ENCODE measurements at regions not wholly inside any gene's neighbourhood (a gene's known extent, or its start where the extent isn't known, plus 50 kb on each side); places are given as distances from the start of the nearest gene placed in this dataset.
"Not testable (repeated sequence)": the region's sequence is repeated elsewhere in the genome, so short reads cannot be mapped to it uniquely, and the experiment has no call there.

- DNase-seq (ENCODE audit: low spot score) = no peak
These were observed 214.7 kb downstream of the OR4C45 start for GRCh38 chr11:50247309-50247874.

- no peak for DNase-seq (ENCODE audit: low spot score)
These were observed 235.2 kb downstream of the OR4C45 start for GRCh38 chr11:50267851-50268250.

- DNase-seq (ENCODE audit: low spot score) = no peak
These were observed 242.5 kb downstream of the OR4C45 start for GRCh38 chr11:50275133-50275532.

GRCh38 chr11:50278756-50279155, 246.1 kb downstream of the OR4C45 start:
- no peak for DNase-seq (ENCODE audit: low spot score)

DNA sequence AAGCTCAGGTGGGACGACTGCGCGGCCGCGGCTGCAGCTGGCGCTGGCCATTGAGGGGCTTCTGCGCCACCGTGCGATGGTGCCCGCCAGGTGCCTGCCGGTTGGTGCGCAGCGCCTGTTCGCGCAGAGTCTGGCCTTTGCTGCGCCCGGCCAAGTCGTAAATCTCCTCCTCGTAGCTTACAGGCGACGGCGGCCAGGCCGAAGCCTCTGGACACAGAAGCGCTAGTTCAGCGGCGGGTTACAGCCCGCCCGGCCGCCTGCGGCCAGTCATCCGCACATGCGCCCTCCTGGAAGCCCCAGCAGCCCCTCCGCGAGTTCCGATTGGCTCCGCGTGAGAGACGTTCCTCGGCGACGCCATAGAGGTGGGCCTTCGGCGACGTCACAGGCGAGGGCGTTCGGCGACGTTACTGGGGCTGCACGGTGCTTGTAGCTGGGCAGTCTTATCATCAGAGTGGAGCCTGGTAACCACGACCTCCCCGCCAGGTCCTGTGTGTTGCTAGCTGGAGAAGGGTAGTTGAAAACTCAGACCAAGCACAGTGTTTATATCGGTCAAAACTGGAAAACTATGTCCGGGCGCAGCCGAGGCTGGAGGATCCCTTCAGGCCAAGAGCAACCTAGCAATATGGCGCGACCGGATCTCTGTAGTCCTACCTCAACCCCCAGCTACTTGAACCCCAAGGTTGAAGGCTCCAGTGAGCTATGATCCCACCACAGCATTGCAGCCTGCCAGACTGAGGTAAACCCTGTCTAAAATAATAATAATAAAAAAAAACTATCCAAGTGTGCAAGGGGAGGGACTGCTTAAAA, 265.7 kb downstream of the OR4C45 start:
- no peak for DNase-seq (ENCODE audit: low spot score)

- not testable (repeated sequence) for DNase-seq (ENCODE audit: low spot score)
These were observed 298.0 kb downstream of the OR4C45 start for GRCh38 chr11:50330723-50331122.

- DNase-seq (ENCODE audit: low spot score) = no peak
These were observed 301.2 kb downstream of the OR4C45 start for GRCh38 chr11:50333861-50334260.

DNA sequence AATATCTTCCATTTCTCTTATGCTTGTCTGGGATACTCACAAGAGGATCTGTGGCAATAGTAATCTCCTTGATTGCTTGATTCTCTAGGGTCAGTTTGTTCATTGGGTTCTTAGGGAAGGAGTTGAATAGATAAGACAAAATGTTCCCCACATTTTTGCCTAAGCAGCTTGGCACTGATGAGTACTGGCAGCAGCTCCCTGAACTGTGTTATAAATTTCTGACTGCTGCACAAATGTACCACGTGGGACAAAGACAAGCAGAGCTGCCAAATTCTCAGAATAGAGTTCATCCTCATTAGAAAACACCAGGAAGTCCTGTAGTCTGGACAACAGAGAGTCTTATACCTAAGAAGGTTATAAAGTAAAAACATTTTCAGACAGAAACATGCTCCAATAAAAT, 304.8 kb downstream of the OR4C45 start:
- DNase-seq (ENCODE audit: low spot score) = not testable (repeated sequence)

DNA sequence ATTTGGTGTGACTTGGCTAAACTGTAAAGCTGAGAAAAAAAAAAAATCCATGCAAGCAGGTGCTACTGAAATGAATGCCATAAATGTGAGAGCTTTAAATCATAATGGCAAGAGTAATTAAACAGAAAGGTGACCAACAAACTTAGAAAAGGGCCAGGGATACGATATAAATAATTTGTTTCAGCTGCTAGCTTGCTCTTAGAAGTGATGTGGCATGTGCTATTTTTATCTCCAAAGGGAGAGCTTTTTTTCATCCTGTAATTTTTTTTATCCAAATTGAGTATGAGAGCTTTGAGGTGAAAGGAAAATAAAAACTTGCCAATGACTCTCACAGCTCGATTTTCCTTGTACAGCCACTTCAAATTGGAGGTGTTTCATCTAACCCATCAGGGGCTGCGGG, 315.3 kb downstream of the OR4C45 start:
- DNase-seq (ENCODE audit: low spot score) = not testable (repeated sequence)

GRCh38 chr11:50379484-50379883, 346.8 kb downstream of the OR4C45 start:
- no peak for DNase-seq (ENCODE audit: low spot score)

GRCh38 chr11:50394017-50394416, 361.3 kb downstream of the OR4C45 start:
- no peak for DNase-seq (ENCODE audit: low spot score)

DNA sequence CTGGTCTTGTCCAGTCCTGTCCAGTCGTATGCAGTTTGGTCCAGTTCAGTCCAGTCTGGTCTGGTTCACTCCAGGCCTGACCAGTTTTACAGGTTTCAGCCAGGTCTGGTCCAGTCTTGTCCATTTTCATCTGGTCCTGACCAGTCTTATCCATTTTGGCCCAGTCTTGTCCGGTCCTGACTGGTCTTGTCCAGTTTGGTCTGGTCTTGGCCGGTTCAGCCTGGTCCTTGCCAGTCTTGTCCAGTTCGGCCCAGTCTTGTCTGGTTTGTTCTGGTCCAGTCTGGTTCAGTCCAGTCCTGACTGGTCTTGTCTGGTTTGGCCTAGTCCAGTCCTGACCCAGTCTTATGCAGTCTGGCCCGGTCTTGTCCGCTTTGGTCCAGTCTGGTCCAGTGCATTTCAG, 380.2 kb downstream of the OR4C45 start:
- no peak for DNase-seq (ENCODE audit: low spot score)

DNA sequence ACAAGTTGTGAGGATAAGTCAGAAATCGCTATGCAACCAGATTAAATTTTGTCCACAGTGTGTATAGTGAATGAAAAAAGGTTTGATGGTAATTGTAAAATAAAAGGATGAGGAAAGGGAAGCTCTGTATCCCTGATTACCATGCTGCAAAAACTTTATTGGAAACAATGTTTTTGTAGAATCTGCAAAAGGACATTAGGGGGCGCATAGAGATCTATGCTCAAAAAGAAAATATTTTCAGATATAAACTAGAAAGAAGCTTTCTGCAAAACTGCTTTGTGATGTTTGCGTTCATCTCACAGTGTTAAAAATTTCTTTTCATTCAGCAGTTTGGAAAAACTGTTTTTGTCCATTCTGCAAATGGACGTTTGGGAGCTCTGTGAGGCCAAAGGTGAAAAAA, 390.5 kb downstream of the OR4C45 start:
- no peak for DNase-seq (ENCODE audit: low spot score)

Measured in hepatic stellate cell (primary cell).